ENCODE measurements at regions not wholly inside any gene's neighbourhood (a gene's known extent, or its start where the extent isn't known, plus 50 kb on each side); places are given as distances from the start of the nearest gene placed in this dataset.

DNA sequence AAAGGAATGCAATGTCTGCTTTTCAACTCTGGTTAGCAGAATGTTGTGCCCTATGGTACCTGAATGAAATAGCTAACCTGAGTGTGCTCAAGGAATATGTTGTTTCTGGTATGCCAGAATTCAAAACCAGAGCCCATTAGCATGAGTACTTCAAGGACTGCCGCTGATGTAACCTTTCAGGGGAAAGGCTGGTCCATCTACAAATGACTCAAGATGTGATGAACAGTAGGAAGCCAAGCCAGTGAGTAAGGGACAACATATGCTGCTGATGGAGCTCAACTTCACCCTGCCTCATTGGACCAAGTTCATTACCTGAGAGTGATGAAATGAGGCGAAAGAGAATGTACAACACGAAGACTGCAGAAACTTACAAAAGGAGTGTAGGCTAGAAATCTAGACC lies 95.7 kb upstream of the BMP2 start:
- TF ChIP-seq POLR2AphosphoS5 (IDR thresholded peaks at IDR 0.05) = no peak
- TF ChIP-seq, protein P1, sequence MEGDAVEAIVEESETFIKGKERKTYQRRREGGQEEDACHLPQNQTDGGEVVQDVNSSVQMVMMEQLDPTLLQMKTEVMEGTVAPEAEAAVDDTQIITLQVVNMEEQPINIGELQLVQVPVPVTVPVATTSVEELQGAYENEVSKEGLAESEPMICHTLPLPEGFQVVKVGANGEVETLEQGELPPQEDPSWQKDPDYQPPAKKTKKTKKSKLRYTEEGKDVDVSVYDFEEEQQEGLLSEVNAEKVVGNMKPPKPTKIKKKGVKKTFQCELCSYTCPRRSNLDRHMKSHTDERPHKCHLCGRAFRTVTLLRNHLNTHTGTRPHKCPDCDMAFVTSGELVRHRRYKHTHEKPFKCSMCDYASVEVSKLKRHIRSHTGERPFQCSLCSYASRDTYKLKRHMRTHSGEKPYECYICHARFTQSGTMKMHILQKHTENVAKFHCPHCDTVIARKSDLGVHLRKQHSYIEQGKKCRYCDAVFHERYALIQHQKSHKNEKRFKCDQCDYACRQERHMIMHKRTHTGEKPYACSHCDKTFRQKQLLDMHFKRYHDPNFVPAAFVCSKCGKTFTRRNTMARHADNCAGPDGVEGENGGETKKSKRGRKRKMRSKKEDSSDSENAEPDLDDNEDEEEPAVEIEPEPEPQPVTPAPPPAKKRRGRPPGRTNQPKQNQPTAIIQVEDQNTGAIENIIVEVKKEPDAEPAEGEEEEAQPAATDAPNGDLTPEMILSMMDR (IDR thresholded peaks at IDR 0.05 in 8 of 11, conservative IDR thresholded peaks at IDR 0.05 in 3 of 11) = no peak

Data from spleen (tissue), 7 donors.